HG02973 (cell line): ENCODE measurements at regions not wholly inside any gene's neighbourhood (a gene's known extent, or its start where the extent isn't known, plus 50 kb on each side); places are given as distances from the start of the nearest gene placed in this dataset.

Experiments used
- ATAC-seq: cut with Tn5 transposase; IDR thresholded peaks from one replicate; pipeline ENCODE4 v1.9.1; 2021; ENCODE audit warnings: moderate library complexity; ENCODE audit not compliant: unreplicated experiment

- ATAC-seq = no peak
These were observed 552.5 kb downstream of the HAO1 start for GRCh38 chr20:7387638-7388193.

GRCh38 chr20:7389216-7389615 is 551.0 kb downstream of the HAO1 start:
- ATAC-seq = no peak

GRCh38 chr20:7392542-7393206 is 547.6 kb downstream of the HAO1 start:
- no peak for ATAC-seq

GRCh38 chr20:7399114-7399513 is 541.1 kb downstream of the HAO1 start:
- no peak for ATAC-seq

- ATAC-seq = no peak
These were observed 540.7 kb downstream of the HAO1 start for GRCh38 chr20:7399575-7399974.

GRCh38 chr20:7406671-7407070 is 533.6 kb downstream of the HAO1 start:
- no peak for ATAC-seq

GRCh38 chr20:7410150-7410549 is 530.1 kb downstream of the HAO1 start:
- ATAC-seq = no peak

- no peak for ATAC-seq
These were observed 529.2 kb downstream of the HAO1 start for GRCh38 chr20:7411075-7411474.

- no peak for ATAC-seq
These were observed 524.8 kb downstream of the HAO1 start for GRCh38 chr20:7415427-7415826.

GRCh38 chr20:7416382-7416781 is 523.9 kb downstream of the HAO1 start:
- no peak for ATAC-seq

GRCh38 chr20:7420345-7420744 is 519.9 kb downstream of the HAO1 start:
- ATAC-seq = no peak

- no peak for ATAC-seq
These were observed 513.3 kb downstream of the HAO1 start for GRCh38 chr20:7426890-7427496.

GRCh38 chr20:7428946-7429345 is 511.3 kb downstream of the HAO1 start:
- ATAC-seq = no peak

GRCh38 chr20:7432612-7433011 is 507.6 kb downstream of the HAO1 start:
- no peak for ATAC-seq

- no peak for ATAC-seq
These were observed 502.9 kb downstream of the HAO1 start for GRCh38 chr20:7437311-7437710.

- no peak for ATAC-seq
These were observed 491.0 kb downstream of the HAO1 start for GRCh38 chr20:7449269-7449668.

- ATAC-seq = no peak
These were observed 487.4 kb downstream of the HAO1 start for GRCh38 chr20:7452890-7453289.

- ATAC-seq = no peak
These were observed 486.2 kb downstream of the HAO1 start for GRCh38 chr20:7454047-7454446.

- no peak for ATAC-seq
These were observed 481.8 kb downstream of the HAO1 start for GRCh38 chr20:7458459-7458858.

- no peak for ATAC-seq
These were observed 481.2 kb downstream of the HAO1 start for GRCh38 chr20:7459083-7459482.

- no peak for ATAC-seq
These were observed 477.0 kb downstream of the HAO1 start for GRCh38 chr20:7463290-7463689.

GRCh38 chr20:7470912-7471311 is 469.3 kb downstream of the HAO1 start:
- no peak for ATAC-seq

- ATAC-seq = no peak
These were observed 450.0 kb downstream of the HAO1 start for GRCh38 chr20:7490288-7490687.
